PC-3 (cell line): ENCODE measurements at regions not wholly inside any gene's neighbourhood (a gene's known extent, or its start where the extent isn't known, plus 50 kb on each side); places are given as distances from the start of the nearest gene placed in this dataset.
"Not testable (repeated sequence)": the region's sequence is repeated elsewhere in the genome, so short reads cannot be mapped to it uniquely, and the experiment has no call there.

ENCODE experiments used
- ATAC-seq: fragments of 200-7000 bp; cut with Tn5 transposase; 2 replicates; pipeline ENCODE4 v1.9.1; 2020; ENCODE audit warnings: mild to moderate bottlenecking, moderate library complexity
- BruUV-seq: library from RNA; stranded (reverse); fragments of 400-500 nt; replicated peaks from 2 replicates; lab custom pipeline; 2021; lab: Mats Ljungman, UMichigan
- CTCF ChIA-PET: fragments of 300-600 bp; sonication (Branson Sonifier 250); formaldehyde crosslinking; loops from one replicate; lab custom pipeline; 2022; ENCODE audit warnings: antibody characterized with exemption; lab: Charles Lee
- POLR2A ChIA-PET: fragments of 300-600 bp; sonication (Branson Sonifier 250); formaldehyde crosslinking; loops from one replicate; lab custom pipeline; 2022; ENCODE audit warnings: antibody characterized with exemption; ENCODE audit not compliant: unreplicated experiment; lab: Charles Lee
- DNase-seq: peaks from one replicate; pipeline ENCODE4 v3.0.0-alpha.2; 2015
- H2AFZ ChIP-seq: fragments of 300-600 bp; sonication (generic); 2 replicates; pipeline ENCODE4 v1.6.0; 2016; ENCODE audit warnings: antibody characterized with exemption, low read length
- H3F3A ChIP-seq: fragments of 300-600 bp; sonication (generic); one replicate; pipeline ENCODE4 v1.6.0; 2017; ENCODE audit warnings: antibody characterized with exemption, low read length, control low read depth, mild to moderate bottlenecking; ENCODE audit not compliant: unreplicated experiment
- H3K27ac ChIP-seq: fragments of 300-600 bp; sonication (generic); 2 replicates; pipeline ENCODE4 v1.5.1; 2016; ENCODE audit warnings: mild to moderate bottlenecking, low read length
- H3K27me3 ChIP-seq: fragments of 300-600 bp; sonication (generic); 2 replicates; pipeline ENCODE4 v1.6.1; 2016; ENCODE audit warnings: low read length, mixed read lengths
- H3K36me3 ChIP-seq: fragments of 300-600 bp; sonication (generic); 2 replicates; pipeline ENCODE4 v1.6.1; 2016; ENCODE audit warnings: low read depth, mixed run types, low read length, mixed read lengths
- H3K4me1 ChIP-seq: fragments of 300-600 bp; sonication (generic); 2 replicates; pipeline ENCODE4 v1.5.1; 2016; ENCODE audit warnings: low read length; ENCODE audit not compliant: insufficient read depth
- H3K4me2 ChIP-seq: fragments of 300-600 bp; sonication (generic); 2 replicates; pipeline ENCODE4 v1.6.0; 2016; ENCODE audit warnings: low read length
- H3K4me3 ChIP-seq: fragments of 300-600 bp; sonication (generic); 2 replicates; pipeline ENCODE4 v1.5.1; 2016; ENCODE audit warnings: mild to moderate bottlenecking, low read length, mixed read lengths
- H3K79me2 ChIP-seq: fragments of 300-600 bp; sonication (generic); 2 replicates; pipeline ENCODE4 v1.6.1; 2017; ENCODE audit warnings: low read length, mixed read lengths
- H3K9ac ChIP-seq: fragments of 300-600 bp; sonication (generic); 2 replicates; pipeline ENCODE4 v1.6.0; 2016; ENCODE audit warnings: mild to moderate bottlenecking, low read length
- H3K9me2 ChIP-seq: fragments of 300-600 bp; sonication (generic); replicated peaks from 2 replicates; pipeline ENCODE4 v1.6.1; 2016; ENCODE audit warnings: mixed run types, low read length, mixed read lengths
- H3K9me3 ChIP-seq: fragments of 300-600 bp; sonication (generic); 2 replicates; pipeline ENCODE4 v1.6.1; 2016; ENCODE audit warnings: low read length, mixed read lengths
- H4K20me1 ChIP-seq: fragments of 300-600 bp; sonication (generic); 2 replicates; pipeline ENCODE4 v1.6.1; 2016; ENCODE audit warnings: low read length, mixed read lengths
- EZH2 ChIP-seq: fragments of 300-600 bp; sonication (generic); IDR thresholded peaks from one replicate; pipeline ENCODE4 v1.6.1; 2017; ENCODE audit warnings: antibody characterized with exemption, mild to moderate bottlenecking, low read length; ENCODE audit not compliant: unreplicated experiment
- EZH2phosphoT487 ChIP-seq: fragments of 300-600 bp; sonication (generic); IDR thresholded peaks from 2 replicates; pipeline ENCODE4 v1.6.1; 2018; ENCODE audit warnings: mild to moderate bottlenecking, antibody characterized with exemption, low read length, borderline replicate concordance
- intact Hi-C: fragments of 100-400 bp; cut with micrococcal nuclease; formaldehyde crosslinking; loops from 2 replicates; pipeline ENCODE4 v1.9.0; 2023
- TF ChIP-seq, protein P1 (sequence below): fragments of 300-600 bp; sonication (generic); conservative IDR thresholded peaks from 2 replicates; pipeline ENCODE4 v1.5.1; 2017; ENCODE audit warnings: antibody characterized with exemption, low read depth, mild to moderate bottlenecking, low read length

DNA sequence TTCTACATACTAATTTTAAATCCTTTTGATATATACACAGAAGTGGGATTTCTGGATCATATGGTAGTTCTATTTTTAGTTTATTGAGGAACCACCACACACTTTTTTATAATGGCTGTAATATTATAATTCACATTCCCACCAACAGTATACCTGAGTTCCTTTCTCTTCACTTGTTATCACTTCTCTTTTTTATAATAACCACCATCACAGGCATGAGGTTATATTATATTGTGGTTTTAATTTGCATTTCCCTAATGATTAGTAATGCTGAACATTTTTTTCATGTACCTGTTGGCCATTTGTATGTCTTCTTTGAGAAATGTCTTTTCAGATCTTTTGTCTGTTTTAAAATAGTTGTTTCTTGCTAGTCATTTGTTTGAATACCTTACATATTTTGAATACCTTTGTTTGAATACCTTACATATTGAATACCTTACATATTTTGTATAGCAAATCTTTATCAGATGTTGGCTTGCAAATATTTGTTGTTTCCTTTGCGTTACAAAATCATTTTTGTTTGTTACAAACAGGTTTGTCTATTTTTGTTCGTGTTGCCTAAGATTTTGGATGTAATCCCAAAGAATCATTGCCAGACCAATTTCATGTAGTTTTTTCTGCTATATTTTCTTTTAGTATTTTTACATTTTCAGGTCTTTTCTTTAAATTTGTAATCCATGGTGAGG lies 198.5 kb upstream of the KLF8 start:
- H4K20me1 ChIP-seq, result no peaks in the 10 kb centered on the region
- ATAC-seq (no peak), DNase-seq (no peak)
- no peaks in the 10 kb centered on the region for H3K4me1 ChIP-seq
- no peaks in the 10 kb centered on the region for H3F3A ChIP-seq
- H3K4me3 ChIP-seq, result no peak overlapping the region
- H2AFZ ChIP-seq, result no peak overlapping the region
- no peaks in the 10 kb centered on the region for H3K27me3 ChIP-seq
- intact Hi-C loops, result no loop called here
- H3K27ac ChIP-seq, result no peak overlapping the region
- no peak overlapping the region for H3K9ac ChIP-seq
- H3K9me3 ChIP-seq, result no peaks in the 10 kb centered on the region
- BruUV-seq, result no TSS peak
- no peaks in the 10 kb centered on the region for H3K79me2 ChIP-seq
- H3K4me2 ChIP-seq, result no peak overlapping the region
- no peaks in the 10 kb centered on the region for H3K9me2 ChIP-seq
- no peaks in the 10 kb centered on the region for H3K36me3 ChIP-seq
- TF ChIP-seq EZH2 (no peak), EZH2phosphoT487 (no peak)
- TF ChIP-seq, protein P1, sequence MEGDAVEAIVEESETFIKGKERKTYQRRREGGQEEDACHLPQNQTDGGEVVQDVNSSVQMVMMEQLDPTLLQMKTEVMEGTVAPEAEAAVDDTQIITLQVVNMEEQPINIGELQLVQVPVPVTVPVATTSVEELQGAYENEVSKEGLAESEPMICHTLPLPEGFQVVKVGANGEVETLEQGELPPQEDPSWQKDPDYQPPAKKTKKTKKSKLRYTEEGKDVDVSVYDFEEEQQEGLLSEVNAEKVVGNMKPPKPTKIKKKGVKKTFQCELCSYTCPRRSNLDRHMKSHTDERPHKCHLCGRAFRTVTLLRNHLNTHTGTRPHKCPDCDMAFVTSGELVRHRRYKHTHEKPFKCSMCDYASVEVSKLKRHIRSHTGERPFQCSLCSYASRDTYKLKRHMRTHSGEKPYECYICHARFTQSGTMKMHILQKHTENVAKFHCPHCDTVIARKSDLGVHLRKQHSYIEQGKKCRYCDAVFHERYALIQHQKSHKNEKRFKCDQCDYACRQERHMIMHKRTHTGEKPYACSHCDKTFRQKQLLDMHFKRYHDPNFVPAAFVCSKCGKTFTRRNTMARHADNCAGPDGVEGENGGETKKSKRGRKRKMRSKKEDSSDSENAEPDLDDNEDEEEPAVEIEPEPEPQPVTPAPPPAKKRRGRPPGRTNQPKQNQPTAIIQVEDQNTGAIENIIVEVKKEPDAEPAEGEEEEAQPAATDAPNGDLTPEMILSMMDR, result no peak
- POLR2A ChIA-PET, result no interaction called here
- CTCF ChIA-PET, result no interaction called here

DNA sequence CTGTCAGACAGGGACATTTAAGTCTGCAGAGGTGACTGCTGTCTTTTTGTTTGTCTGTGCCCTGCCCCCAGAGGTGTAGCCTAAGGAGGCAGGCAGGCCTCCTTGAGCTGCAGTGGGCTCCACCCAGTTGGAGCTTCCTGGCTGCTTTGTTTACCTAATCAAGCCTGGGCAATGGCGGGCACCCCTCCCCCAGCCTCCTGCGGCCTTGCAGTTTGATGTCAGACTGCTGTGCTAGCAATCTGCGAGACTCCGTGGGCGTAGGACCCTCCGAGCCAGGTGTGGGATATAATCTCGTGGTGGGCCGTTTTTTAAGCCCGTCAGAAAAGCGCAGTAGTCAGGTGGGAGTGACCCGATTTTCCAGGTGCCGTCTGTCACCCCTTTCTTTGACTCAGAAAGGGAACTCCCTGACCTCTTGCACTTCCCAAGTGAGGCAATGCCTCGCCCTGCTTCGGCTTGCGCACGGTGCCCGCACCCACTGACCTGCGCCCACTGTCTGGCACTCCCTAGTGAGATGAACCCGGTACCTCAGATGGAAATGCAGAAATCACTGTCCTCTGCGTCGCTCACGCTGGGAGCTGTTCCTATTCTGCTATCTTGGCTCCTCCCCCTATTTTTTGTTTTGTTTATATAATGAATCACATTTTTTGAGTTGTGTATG lies 179.4 kb upstream of the KLF8 start:
- H3K9me2 ChIP-seq, H3K79me2 ChIP-seq, POLR2A ChIA-PET, H3K4me1 ChIP-seq, BruUV-seq, H3F3A ChIP-seq, H3K27me3 ChIP-seq, H2AFZ ChIP-seq, H3K4me2 ChIP-seq, H3K9me3 ChIP-seq, DNase-seq, H4K20me1 ChIP-seq, CTCF ChIA-PET, H3K27ac ChIP-seq, intact Hi-C loops, H3K36me3 ChIP-seq, ATAC-seq, H3K9ac ChIP-seq, H3K4me3 ChIP-seq: not testable (repeated sequence)

DNA sequence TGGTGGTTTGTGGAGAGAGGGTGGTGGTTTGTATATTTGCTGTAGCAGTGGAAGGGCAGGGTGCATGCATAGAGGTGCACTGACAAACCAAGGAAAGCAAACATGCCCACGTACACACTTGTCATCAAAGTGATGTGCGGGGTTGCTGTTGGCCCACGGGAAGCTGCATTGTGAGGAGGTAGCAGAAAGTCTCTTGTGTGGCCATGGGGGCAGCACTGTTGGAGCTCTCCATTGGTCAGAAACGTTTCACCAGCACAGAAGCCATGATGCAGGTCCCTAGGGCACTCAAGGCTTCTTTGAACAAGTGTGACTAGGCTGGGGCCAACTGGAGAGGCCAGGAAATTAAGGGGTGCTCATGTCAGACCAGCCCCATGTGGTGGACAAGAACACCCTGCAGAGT lies 174.8 kb upstream of the KLF8 start:
- Histone ChIP-seq H3F3A (no peaks in the 10 kb centered on the region), H3K4me2 (no peak overlapping the region), H2AFZ (no peak overlapping the region), H3K27ac (no peak overlapping the region), H3K4me1 (no peaks in the 10 kb centered on the region), H3K9ac (no peak overlapping the region), H3K36me3 (no peaks in the 10 kb centered on the region), H3K9me2 (no peaks in the 10 kb centered on the region), H3K4me3 (no peak overlapping the region), H3K27me3 (no peaks in the 10 kb centered on the region), H3K79me2 (no peaks in the 10 kb centered on the region), H4K20me1 (no peaks in the 10 kb centered on the region), H3K9me3 (no peaks in the 10 kb centered on the region)
- TF ChIP-seq, protein P1, result no peak
- TF ChIP-seq EZH2 (no peak), EZH2phosphoT487 (no peak)
- intact Hi-C loops, result no loop called here
- ATAC-seq, result no peak
- no TSS peak for BruUV-seq
- CTCF ChIA-PET, result no interaction called here
- no peak for DNase-seq
- POLR2A ChIA-PET, result no interaction called here
